ENCODE measurements at regions not wholly inside any gene's neighbourhood (a gene's known extent, or its start where the extent isn't known, plus 50 kb on each side); places are given as distances from the start of the nearest gene placed in this dataset.

DNA sequence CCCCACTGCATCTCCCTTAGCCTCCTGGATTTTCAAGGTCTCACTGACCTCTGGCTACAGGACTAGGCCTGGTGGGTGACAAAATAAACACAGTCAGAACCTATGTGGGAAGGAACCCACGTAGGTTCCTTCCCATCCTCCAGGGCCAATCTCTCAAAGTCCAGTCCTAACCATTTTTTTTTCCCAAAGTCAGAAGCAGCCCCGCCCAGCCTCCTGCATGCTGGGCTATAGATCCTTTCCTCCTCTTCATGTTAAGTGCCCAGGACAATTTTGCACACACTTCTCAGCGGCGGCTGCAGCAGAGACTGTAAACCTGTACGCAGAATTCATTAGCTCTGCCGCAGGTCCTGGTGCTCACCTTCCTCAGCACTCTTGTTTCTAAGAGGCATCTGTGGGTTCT, 285.8 kb downstream of the NPIPA8 start:
- no peak for DNase-seq

DNA sequence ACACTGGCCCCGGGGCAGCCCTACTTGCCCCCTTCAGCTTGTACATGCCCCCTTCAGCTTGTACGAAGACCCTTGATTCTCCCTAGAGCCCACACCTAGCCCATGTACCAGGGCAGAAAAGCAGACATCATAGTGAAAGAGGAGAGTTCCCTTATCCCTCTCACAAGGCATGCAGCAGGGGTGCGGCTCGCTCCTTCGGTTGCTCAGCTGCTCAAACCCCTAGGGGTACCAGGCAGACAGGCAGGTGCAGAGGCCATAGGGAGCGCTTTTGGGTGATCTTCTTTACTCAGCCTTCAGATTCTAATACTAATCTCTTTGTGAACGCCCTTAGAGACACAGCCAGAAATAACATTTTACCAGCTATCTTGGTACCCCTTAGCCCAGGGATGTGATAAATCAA, 286.3 kb downstream of the NPIPA8 start:
- DNase-seq: no peak

DNA sequence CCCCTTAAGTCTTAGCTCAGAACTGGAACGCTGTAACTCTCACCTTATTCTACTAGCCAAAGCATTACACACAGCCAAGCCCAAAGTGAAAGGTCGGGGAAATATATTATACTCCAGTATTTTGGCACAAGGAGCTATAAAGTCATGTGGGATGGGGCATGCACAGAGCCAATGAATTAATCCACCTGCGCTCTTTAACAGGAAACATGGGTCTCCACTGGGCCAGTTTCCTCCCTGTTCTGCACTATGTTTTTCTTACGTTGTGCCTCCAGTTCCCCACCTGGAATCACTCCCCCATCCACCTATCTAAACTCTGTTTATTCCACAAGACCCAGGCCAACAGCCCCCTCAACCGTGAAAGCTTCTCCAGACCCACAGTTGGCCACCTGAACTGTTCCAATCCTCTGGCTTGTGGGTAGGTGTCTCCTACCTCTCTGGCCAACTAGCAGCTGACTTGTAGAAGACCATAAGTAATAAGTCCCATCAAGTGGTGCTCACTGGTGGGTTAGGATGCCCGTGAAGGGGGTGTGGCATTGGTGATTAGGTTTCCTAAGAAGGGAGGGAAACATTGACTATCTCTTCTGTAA, 286.9 kb downstream of the NPIPA8 start:
- no peak for DNase-seq

DNA sequence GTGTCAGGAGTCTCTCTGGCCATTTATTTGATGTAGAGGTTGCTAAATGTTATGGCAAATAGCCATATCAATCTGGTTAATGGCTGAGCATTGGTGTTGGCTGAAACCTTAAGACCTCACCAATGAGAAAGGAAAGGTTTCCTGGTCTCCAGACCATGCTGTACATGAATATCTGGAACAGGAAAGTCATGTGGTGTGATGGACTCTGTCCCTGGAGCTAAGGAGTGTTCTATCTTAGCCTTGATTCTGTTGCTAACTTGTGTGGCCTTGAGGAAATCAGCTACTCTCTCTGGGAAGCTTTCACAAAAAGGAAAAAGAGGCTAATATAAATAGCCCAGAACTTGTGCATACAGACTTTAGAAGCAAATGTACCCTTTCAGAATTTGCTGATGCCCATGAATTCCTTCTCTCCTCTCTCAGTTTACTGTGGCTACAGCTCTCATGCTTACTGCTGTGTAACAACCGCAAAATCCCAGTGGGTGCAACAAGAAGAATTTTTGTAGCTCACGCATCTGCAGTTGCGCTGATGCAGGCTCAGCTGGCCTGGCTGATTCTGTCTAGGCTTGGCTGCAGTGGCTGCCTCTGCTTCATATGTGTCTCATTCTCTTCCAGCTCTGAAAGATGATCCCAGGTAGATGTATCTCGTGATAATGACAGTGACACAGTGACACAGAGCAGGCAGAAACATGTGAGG, 287.5 kb downstream of the NPIPA8 start:
- DNase-seq: no peak

DNA sequence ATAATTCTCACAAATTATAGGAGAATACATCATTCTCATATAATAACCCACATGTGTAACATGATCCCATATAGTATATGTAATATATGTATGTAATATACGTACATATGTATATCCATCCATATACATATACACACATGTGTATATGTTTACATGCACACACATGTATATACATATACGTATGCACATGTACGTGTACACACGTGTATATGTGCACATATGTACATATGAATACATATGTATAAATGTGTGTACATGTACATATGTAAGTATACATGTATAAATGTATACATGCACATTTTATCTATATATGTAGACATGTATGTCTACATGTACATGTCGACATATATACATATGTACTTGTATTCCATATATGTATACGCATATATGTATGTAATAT, 288.8 kb downstream of the NPIPA8 start:
- no peak for DNase-seq

DNA sequence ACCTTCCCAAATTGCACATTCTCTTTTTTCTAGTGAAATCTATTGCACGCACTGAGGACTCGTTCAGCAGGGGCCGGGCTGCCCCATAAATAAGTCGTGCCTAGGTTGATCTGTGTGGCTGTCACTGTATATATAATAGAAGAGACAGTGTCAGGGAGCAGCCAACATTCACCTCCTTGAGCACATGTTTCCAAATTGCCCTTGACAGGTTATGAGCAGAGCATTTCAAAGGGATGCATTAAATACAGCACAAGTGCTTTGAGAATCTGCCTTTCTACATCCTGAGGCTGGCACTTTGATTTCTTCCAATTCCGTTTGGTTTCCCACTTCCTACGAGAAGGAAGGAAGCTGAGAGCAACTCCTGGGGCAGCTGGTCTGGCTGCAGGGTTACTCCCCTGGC, 291.2 kb downstream of the NPIPA8 start:
- DNase-seq: no peak

DNA sequence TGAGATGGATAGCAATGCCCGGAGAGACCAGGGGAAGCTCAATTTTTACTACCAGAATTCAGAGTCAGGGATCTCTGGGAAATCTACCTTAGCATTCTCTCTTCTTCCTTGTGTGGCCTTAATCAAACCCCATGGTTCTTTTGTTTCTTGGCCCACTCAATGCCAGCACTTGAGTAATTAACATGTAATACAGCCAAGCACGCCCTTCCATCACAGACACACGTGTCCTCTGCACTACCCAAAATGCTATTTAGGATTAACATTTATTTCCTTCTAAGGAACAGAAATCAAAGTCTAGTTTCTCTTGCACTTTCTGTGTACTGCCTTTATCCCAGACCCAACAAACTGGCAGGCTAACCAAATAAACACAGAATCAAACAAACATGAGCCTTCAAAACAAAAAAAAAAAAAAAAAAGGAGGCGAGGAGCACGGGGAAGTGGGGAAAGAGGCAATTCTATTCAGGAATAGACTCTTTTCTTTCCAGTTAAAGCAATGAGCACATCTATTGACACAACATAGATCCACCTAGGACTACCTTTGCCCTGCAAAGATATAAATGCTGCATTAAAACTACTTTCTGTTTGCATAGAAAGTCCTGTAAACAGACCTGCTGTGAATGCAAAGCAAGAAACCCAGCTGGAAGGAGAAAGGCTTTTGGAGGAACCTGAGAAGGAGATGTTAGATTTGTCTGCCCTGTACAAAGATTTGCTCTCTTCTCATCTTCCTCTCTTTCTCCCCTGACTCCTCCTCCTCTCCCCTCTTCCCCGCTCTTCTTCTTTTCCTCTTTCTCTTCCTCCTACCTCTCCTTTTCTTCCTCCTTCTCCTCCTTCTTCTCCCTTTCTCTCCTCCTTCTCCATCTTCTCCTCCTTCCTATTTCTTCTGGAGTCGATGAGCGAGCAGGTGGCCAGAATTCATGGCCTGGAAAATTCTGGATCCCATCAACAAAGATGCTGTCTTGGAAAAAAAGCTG, 294.4 kb downstream of the NPIPA8 start:
- DNase-seq: peak; percentile 56

DNA sequence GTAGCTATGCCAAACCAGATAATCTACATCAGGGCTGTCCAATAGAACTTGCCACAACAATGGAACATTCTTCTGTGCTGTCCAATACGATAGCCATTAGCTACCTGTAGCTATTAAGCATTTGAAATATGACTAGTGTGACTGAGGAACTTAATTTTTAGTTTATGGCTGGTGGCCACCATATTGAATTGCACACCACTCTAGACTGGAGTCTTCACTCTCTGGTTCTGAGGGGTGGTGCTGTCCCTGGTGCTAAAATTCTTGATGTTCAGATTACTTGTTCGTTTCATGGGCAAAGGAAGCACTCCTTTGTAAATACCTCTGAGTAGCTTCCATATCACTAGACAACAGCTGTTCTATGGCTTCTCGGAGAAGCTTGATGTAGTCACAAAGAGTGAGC, 296.6 kb downstream of the NPIPA8 start:
- DNase-seq: no peak

DNA sequence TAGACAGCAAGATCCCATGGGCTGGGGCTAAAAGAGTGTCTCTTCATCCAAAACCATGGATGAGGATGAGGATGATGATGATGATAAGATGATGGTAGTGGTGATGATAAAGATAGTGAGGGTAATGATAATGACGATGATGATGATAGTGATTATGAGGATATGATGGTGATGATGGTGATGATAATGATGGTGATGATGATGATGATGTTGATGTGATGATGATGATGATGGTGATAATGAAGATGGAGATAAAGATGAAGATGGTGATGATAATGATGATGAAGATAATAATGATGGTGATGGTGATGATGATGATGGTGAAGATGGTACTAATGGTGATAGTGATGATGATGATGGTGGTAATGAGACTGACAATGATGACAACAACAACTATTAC, 299.5 kb downstream of the NPIPA8 start:
- no peak for DNase-seq

DNA sequence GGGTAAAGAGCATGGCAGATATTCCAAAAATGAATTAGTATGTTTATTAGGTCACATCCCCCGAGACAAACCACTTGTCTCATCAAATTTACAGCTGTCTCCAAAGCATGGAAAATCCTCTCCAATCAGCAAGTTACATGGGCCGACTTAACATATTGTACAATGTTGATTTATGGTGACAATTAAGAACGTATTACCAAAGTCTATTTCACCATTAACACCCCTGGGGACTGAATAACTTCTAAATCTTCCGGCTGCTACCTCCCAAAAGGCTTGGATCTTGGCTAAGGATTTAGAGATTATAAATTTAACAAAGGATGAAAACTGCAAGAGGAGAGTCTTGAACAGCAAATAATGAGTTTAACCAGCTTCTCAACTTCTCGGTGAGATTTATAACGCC, 311.9 kb downstream of the NPIPA8 start:
- DNase-seq: no peak

DNA sequence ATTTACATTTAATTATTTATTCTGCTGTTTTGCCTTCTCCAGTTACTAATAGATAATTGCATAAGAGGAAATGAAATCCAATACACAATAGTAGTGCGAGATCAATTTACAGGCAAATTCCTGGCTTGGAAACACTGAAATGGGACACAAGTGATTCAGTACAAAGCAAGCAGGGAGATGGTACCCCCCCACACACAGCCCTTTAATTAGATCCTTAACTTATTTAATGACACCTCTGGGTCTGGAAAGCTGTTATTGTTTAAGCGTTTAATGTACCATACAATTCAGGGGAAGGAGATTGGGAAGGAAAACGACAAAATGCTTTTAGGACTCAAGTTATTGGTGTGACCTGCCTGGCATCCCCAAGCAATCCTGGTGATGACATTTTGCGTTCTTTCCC, 318.2 kb downstream of the NPIPA8 start:
- no peak for DNase-seq

DNA sequence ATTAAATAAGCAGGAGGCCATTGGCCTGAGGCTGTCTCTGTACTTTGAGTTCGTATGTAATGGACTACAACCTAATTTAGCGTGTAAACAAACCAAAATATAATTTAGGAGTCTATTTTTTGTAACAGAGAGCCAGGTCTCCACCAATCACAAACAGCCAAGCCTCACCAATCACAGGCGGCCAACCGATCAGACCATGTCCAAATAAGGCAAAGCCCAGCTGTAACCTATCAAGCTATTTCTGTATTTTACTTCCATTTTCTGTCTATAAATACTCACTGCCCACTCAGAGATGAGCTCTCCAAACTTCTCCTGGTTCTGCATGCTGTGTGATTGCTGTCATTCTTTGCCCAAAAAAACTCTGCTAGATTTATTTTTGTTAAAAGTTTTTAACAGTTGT, 322.7 kb downstream of the NPIPA8 start:
- DNase-seq: no peak

DNA sequence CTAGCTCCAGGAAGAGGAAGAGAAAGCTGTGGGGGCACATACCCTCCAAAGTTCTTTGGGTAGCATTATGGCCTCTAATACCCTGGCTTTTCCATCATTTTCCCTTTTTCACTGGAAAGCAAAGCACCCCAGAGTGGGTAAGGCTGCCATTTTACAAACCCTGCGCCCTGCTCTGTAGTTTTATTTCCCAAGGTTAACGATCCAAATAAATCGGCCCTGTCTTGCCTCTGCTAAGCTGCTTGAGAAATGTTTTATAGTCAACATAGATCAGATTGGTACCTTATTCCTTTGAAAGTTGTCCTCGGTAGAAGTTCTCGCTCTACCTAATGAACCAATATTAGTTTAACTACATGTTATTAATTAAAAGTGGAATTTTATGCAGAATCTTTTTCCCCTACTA, 328.2 kb downstream of the NPIPA8 start:
- no peak for DNase-seq

DNA sequence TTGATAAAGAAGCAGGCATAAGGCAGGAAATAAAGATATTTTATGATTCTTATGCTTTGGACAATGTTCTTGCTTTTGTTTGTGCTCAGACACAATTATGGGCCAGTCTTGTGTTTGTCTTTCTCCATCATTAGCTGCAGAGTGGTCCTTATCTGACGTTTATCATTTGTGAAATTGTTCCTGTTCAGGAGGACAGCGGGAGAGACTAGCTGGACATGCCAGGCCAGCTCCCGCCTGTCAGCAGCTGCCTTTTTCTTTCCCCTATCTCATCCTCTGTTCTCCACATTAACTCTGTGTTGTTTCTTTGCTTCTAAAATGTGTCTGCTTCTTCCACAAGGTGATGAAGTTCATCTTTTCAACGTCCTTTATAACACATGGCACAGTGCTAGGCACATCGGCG, 333.5 kb downstream of the NPIPA8 start:
- no peak for DNase-seq

DNA sequence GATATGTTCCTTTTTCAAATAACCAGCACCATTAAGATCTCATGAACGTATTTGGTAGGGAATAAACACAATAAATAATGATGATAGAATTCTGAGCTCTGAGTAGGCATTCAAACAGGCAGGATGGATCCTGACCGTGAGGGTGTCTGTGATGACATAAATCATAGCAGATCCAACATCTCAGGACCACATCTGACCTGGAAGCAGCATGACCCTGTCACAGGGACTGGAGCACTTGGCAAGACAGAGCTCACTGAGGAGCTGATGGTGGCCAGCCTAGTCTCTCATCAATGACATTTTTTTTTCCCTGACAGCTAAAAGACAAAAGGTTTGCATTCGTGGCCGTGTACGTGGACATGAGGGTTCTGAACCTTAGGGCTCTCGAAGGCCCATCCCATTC, 337.5 kb downstream of the NPIPA8 start:
- no peak for DNase-seq

DNA sequence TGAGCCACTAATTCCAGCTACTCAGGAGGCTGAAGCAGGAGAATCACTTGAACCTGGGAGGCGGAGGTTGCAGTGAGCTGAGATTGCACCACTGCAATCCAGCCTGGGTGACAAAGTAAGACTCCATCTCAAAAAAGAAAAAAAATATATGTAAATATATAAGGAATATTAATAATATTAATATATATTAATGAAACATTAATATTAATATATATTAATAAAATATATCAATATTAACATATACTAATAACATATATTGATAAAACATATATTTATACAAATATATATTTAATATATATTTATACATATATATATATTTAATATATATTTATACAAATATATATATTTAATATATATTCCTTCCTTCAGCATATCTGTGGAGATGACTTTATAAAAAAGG, 338.0 kb downstream of the NPIPA8 start:
- no peak for DNase-seq

DNA sequence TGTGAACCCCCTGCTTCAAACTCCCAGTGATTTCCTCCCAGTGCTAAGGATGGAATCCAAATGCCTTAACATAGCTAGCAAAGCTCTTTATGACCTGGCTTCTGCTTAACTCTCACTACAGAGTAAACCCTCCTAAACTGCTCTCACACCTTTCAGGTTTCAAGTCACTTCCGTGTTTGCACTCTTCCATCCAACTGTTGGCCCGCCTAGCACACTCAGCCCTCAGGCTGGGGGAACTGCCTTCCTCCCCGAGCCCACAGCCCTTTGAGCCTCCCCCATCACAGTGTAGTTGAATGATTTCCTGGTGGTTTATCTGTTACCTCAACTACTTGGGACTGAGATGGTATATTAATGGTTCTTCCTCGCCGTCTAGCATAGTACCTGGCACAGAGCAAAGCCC, 342.5 kb downstream of the NPIPA8 start:
- peak; percentile 66 for DNase-seq

DNA sequence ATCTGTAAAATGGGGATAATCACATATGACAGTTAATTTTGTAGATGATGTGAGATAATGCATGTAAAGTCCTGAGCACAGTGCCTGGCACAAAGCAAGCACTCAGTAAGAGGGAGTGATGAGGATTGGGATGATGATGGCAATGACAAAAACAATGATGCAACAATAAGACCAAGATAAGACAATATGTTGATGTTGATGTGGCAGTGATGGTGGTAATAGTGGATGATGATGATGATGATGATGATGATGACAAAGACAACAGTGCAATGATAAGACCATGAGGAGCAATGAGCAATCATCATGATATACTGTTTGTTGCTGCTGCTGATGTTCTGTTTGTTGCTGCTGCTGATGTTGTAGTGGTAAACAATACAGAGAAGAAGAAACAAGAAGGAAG, 344.1 kb downstream of the NPIPA8 start:
- no peak for DNase-seq

DNA sequence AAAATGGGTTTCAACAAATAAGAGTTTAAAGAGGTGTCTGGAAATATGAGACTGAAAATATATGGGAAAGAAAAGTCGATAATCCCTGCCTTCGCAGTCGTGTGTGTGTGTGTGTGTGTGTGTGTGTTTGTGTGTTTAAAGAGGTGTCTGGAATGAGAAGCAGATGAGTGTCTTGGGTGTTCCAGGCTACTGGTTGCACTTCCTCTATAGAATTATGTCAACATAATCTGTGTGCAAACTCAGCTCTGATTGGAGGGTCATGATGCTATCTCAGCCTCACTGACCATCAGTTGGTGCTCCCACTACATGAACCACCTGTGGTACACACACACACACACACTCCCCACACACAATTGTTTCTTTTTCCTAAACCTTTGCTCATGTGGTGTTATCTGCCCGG, 347.3 kb downstream of the NPIPA8 start:
- no peak for DNase-seq

DNA sequence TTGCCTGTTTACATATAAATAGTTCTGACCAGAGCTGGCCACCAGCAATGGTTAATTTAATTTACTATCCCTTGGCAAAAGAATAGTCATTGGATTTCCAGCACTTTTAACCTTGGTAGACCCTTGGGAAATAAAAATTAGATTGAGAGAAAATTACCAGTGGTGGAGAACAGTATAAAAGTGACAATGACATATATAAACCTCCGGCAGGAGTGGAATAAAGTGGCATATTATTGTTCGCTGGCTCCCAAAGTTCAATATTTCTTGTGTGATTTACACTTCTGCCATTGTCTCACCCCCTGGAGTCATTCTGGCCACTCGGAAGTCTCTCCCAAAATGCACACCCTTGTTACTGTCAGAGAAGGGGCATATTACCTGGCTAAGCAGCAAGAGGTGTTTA, 347.7 kb downstream of the NPIPA8 start:
- no peak for DNase-seq

DNA sequence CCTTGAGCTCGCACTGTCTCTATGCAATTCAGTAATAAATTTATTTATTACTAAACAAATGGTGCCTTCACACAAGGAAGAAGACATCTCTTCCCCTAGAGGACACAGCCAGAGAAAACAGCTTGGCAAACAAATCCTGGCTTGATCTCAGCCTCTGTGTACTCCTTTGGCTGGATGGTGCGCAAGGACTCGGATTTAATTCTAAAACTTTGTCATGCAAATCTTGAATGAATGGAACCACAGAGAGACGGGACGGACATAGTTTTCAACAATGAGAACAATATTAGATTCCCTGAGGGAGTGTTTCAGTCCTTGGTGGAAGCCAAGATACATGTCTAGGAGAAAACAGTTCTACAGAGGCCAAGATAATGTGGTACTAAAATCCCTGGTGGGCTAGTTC, 349.5 kb downstream of the NPIPA8 start:
- DNase-seq: no peak

DNA sequence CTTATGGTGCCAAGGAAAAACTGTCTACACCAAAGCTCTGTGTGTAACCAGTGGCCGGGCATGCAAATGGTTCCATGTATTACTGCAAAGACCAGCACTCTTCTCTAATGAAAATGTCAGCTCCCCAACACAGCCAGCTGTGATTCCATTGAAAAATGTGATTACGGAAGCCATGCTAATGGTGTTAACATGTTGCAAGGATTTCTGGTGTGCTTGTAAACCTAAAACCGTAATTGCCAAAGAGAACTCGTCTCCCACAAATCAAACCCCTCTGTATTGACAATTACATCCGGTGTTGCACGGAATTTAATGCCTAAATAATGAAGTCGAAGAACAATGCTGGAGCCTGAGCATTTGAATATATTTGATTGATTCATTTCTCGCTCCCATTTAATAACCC, 351.7 kb downstream of the NPIPA8 start:
- no peak for DNase-seq

DNA sequence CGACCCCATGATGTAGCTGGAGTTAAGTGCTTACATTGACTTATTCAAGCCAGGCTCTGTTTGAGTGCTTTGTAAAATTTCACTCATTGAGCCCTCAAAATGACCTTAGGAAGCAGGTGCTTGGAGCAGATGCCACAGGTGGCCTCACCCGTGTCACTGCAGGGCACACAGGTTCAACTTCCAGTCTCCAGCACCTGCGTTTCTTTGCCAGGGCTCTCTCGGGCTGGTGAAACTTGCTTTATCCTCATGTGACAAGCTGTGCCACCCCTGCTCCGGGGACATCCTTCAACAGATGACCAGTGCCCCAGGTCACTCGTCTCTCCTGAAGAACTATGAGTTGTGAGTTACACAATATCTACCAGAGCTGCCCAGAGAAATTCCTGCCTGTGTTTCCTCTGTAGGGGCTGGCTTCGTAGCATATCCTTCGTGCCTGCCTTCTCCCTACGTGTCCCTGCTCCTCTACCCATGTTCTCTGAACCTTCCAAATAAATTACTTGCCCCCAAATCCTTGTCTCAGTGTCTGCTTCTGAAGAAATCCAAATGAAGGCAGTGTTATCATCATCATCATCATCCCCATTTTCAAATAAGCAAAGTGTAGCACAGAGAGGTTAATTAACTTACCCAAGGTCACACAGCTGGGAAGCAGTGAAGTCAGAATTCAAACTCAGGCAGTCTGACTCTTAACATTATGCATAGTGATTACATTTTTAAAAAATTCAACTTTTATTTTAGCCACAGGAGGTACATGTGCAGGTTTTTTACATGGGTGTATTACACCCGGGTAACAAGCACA, 352.5 kb downstream of the NPIPA8 start:
- DNase-seq: no peak

Data from DMS153 (cell line).